ENCODE measurements at regions not wholly inside any gene's neighbourhood (a gene's known extent, or its start where the extent isn't known, plus 50 kb on each side); places are given as distances from the start of the nearest gene placed in this dataset.

GRCh38 chr2:228649447-228649846, 468.0 kb upstream of the SPHKAP start:
- no peak for DNase-seq

- DNase-seq: no peak
Observed at GRCh38 chr2:228648541-228648940, 467.1 kb upstream of the SPHKAP start.

- no peak for DNase-seq
Observed at GRCh38 chr2:228646061-228646460, 464.6 kb upstream of the SPHKAP start.

DNA sequence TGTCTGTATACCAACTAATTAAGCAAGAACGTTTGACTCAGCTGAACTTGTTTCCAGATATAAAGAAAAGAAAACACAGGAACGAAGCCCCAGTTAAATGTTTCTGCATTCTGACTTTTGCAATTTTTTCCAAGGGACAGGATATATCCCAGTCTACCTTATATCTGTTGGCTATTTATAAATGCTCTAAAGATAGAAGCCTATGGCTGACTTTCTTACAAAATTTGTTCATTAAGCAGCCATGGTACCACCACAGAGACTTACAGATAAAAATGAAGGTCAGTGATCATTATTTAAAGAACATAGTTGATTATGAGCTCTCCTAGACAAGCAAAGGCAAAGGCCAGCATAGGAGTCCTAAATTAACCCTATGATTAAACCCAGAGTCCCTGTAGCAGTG, 462.7 kb upstream of the SPHKAP start:
- no peak for DNase-seq

- no peak for DNase-seq
Observed at GRCh38 chr2:228642861-228643260, 461.4 kb upstream of the SPHKAP start.

DNA sequence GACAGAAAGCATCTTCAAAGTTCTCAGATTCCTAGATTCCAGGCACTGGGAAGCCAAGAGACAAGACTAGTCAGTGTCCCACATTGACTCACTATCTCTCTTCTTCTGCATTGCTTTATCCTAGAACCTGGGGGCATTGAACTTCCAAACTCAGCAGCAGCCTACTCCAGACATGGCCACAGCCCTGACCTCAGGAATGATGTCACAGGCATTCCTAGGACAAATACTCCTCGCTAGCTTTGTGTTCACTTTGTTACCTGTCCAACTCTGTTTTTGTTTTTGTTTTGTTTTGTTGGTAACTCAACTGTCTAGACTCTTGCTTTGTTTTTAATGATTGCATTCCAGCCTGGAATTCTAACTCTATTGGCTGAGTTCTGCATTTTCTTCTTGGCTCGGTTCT, 449.3 kb upstream of the SPHKAP start:
- DNase-seq: no peak

DNA sequence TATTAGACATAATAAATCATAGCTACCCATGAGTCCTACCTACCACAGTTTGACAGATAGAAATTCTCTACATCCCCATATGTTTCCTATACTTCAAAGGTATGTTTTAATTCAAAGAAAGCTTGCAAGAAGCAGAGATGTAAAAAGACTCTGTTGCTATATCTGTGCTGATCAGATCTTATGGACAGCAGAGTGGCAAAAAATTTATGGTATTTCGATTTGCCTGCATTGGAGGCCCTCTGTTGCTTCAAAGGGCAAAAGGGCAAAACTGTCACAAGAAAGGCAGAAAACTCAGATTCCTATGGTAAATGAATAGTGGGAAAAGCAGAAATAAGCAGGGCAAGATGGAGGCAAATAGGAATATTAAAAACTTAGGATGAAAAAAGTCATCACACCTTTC, 447.8 kb upstream of the SPHKAP start:
- DNase-seq: no peak

GRCh38 chr2:228628682-228629081, 447.2 kb upstream of the SPHKAP start:
- DNase-seq: no peak

- DNase-seq: no peak
Observed at GRCh38 chr2:228627510-228627909, 446.0 kb upstream of the SPHKAP start.

GRCh38 chr2:228625481-228625880, 444.0 kb upstream of the SPHKAP start:
- no peak for DNase-seq

DNA sequence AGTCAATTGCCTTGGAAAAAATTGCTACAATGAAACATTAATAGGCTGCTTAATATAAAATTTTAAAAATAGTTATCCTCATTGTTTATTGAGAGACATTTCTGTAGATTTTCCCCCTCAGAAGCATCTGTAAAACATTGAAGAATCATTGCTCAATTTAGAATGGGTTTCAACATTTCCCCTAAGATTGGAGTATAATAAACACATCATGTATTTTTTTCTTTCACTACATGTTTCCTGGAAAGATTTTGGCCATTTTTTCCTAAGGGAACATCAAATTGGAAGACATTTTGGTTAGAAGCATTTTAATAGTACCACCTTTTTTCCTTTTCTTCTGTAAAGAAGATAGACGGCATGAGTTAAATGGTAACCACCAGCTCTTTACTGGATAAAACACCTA, 443.2 kb upstream of the SPHKAP start:
- no peak for DNase-seq

- DNase-seq: no peak
Observed at GRCh38 chr2:228615496-228615895, 434.0 kb upstream of the SPHKAP start.

DNA sequence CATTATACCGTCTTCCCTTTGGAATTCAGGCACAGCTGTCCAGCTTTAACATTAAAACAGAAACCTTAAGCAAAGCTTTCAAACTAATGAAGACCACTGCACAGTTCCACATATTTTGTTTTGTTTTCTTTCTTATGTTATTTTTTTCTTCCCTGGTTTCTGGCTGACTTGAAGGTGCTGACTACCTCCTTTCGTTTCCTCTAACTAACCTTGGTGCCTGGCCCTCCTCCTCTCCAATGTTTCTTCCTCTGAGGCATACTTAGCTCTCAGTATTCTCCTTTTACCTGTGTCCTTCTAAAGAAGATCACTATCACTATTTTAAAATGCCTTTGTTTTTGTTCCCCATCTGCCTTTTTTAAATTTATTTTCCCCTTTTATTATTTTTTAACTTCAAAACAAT, 433.3 kb upstream of the SPHKAP start:
- no peak for DNase-seq

DNA sequence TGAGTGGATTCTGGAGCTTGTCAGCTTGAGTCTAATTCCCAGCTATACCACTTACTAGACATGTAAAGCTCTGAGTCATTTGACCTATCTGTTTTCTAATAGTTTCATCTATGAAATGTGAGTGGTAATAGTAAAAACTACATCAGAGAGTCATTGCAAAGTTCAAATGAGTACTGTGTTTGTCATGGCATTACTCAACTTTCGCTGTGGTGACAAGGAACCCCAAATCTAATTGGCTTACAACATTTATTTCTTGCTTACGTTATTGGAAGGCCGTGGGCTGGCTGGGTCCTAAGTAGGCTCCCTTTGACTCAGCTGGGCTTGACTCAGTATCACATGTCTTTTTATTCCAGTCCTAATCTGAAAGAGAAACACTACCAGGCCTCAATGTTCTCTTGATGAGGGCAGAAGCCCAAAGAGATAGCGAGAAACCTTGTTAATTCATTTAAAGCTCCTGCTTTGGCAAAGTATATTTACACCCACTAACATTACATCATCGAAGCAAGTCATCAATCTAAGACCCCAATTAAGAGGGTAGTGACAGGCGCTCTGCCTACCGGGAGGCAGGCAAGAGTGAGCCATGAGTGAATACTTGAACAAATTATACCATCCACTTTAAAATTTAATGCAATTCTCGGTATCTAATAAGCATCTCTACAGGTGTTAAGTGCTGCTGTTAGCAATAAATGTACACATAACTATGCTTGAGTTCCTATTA, 431.8 kb upstream of the SPHKAP start:
- no peak for DNase-seq

DNA sequence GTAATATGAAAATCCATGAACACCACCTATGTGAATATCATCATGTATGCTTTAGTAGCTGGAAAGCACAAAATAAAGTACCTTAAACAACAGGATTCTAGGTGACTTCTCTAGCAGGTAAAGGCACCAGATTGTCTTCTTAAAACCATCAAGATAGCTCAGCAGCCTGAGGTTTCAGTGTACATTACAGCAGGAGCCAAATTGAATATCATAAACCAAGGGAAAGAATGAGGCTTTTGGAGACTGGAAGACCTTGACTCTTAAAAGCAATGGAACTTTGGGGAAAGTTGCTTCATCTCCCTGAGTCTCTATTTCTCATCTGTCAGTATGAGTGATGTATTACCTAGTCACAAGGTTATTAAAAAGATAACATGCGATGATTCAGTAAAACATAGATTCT, 429.7 kb upstream of the SPHKAP start:
- no peak for DNase-seq

GRCh38 chr2:228602288-228602687, 420.8 kb upstream of the SPHKAP start:
- no peak for DNase-seq

- DNase-seq: no peak
Observed at GRCh38 chr2:228600265-228600664, 418.8 kb upstream of the SPHKAP start.

DNA sequence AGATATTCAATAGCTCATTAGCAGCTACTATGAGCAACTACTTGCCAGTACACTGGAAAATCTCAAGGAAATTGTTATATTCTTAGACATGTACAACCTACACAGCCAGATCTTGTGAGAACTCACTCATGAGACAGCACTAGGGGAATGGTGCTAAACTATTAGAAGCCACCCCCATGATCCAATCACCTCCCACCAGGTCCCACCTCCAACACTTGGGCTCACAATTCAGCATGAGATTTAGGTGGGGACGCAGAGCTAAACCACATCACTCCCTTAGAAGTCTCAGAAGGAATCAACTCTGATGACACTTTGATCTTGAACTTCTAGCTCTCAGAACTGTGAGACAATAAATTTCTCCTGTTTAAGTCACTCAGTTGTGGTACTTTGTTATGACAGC, 418.3 kb upstream of the SPHKAP start:
- no peak for DNase-seq

GRCh38 chr2:228599297-228599696, 417.8 kb upstream of the SPHKAP start:
- no peak for DNase-seq

DNA sequence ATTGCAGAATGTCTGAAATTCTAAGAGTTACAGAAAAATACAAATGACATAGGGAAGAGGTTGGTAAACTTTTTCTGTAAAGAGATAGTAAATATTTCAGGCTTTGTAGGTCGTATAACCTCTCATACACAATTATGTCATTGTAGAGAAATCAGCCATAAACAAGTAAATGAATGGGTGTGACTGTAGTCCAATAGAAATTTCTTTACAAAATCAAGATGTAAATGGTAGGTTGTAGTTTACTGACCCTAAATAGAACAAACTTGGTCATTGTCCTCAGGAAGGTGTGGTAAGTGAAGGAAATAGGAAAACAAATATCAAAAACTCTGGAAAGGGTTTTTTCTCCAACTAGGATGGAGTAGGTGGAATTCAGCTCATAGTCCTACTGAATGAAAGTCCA, 415.5 kb upstream of the SPHKAP start:
- no peak for DNase-seq

GRCh38 chr2:228594012-228594411, 412.5 kb upstream of the SPHKAP start:
- DNase-seq: no peak

DNA sequence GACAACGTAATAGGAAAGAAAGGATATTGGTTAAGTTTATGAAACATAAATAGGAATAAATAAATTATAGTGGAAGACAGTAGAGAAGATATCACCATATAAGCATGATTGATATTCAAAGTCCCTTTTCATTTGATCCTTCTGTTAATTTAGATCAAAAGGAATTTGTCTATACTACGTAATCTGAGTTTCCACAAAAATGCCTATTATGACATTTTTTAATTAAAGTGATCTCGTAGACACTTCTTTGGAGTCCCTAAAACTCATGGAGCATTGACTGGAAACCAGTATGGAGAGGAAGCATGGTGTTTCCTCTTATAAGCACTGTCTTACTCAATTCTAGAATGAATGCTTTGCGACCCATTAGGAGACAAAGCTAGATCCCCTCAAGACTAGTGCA, 411.4 kb upstream of the SPHKAP start:
- no peak for DNase-seq

GRCh38 chr2:228590681-228591080, 409.2 kb upstream of the SPHKAP start:
- no peak for DNase-seq

DNA sequence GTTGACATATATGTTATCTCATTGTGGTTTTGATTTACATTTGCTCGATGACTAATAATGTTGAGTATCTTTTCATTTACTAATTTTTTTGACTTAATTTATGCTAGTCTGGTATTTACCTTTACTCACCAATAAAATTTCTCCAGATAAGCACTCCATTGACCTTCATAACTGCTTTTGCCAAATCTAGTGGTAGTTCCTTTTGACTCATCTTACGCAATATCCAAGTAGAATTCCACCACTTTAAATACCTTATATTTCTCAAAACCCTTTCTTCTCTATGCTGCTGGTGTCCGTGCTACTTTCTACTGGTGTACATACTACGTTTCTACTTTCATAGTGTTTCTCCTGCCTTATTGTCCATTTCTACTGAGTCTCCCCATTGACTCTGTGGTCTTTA, 407.6 kb upstream of the SPHKAP start:
- no peak for DNase-seq

DNA sequence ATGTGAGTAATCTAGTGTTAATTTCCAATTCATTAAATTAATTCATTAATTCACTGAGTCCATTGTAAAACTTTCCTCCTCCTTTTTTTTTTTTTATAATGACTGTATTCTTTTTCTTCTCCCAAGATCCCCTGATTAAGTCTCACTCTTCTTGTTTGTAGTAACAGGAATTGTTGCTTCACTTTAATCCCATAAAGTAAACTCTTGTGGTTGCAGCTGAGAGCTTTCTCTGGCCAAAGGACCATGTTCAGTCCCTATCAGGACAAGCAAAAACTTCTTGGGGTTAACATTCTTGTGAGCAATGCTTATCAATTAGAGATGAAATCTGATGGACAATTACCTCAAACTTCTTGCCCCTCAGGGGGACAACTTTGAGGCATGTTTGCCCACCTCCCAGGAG, 400.2 kb upstream of the SPHKAP start:
- no peak for DNase-seq

GRCh38 chr2:228575897-228576296, 394.4 kb upstream of the SPHKAP start:
- DNase-seq: no peak

All from NCI-H146 (cell line).